ENCODE measurements at regions not wholly inside any gene's neighbourhood (a gene's known extent, or its start where the extent isn't known, plus 50 kb on each side); places are given as distances from the start of the nearest gene placed in this dataset.
"Not testable (repeated sequence)": the region's sequence is repeated elsewhere in the genome, so short reads cannot be mapped to it uniquely, and the experiment has no call there.

DNA sequence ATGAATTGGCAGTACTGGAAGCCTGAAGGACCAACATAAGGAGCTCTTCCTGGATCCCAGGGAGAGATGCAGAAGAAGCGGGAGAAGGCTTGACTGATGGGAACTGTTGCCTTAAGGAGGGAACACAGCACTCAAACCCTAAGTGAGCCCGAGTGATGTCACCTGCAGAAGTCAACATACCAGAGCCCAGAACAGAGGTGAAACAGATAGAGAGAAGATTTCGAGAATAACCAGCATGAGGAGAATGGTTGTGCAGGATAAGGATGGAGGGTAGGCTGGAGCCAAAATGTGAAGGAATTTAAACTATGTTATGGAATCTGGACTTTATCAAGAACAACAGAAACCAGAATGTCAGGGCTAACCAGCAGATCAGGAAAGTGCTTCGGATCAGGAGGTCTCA, 463.1 kb upstream of the DDX18 start:
- in situ Hi-C loops (cut with MboI; ENCODE audit: low sequenced_read_pairs, unreplicated experiment) = no loop called here
- no peak for DNase-seq (ENCODE audit: low spot score)
- TF ChIP-seq, protein P1, sequence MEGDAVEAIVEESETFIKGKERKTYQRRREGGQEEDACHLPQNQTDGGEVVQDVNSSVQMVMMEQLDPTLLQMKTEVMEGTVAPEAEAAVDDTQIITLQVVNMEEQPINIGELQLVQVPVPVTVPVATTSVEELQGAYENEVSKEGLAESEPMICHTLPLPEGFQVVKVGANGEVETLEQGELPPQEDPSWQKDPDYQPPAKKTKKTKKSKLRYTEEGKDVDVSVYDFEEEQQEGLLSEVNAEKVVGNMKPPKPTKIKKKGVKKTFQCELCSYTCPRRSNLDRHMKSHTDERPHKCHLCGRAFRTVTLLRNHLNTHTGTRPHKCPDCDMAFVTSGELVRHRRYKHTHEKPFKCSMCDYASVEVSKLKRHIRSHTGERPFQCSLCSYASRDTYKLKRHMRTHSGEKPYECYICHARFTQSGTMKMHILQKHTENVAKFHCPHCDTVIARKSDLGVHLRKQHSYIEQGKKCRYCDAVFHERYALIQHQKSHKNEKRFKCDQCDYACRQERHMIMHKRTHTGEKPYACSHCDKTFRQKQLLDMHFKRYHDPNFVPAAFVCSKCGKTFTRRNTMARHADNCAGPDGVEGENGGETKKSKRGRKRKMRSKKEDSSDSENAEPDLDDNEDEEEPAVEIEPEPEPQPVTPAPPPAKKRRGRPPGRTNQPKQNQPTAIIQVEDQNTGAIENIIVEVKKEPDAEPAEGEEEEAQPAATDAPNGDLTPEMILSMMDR (IDR thresholded peaks at IDR 0.05; ENCODE audit: borderline replicate concordance, control extremely low read depth, extremely low read depth, insufficient read depth, missing control alignments) = no peak

DNA sequence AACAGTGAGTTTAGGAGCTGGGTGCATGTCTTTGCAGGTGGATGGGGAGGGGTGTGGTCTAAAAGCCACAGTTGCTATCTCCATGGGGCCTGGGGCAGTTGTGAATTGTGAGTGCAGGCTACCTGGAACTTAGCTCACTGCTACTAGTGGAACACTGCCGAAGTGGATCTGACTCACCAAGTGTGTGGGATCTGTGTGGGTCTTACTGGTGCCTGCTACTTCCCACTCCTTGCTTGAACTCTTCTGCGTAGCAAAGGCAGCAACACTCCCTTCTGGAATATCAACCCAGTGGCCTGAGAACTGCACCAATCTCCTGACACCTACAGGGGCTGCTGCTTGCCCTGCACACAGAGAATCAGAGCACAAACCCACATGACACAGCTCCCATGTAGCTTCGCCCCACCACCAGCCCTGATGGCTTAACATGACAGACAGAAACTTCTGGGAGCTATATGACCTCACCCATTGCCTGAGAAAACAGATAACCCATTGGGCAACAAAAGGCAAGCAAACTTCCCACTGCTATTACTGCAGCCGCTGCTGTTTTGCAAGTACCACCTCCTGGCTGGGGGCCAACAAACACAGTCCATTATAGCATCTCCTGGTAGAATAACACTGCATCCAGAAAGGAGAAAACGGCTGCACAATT, 455.1 kb upstream of the DDX18 start:
- TF ChIP-seq, protein P1 (IDR thresholded peaks at IDR 0.05; ENCODE audit: borderline replicate concordance, control extremely low read depth, extremely low read depth, insufficient read depth, missing control alignments) = no peak
- in situ Hi-C loops (cut with MboI; ENCODE audit: low sequenced_read_pairs, unreplicated experiment) = no loop called here
- DNase-seq (ENCODE audit: low spot score) = no peak

DNA sequence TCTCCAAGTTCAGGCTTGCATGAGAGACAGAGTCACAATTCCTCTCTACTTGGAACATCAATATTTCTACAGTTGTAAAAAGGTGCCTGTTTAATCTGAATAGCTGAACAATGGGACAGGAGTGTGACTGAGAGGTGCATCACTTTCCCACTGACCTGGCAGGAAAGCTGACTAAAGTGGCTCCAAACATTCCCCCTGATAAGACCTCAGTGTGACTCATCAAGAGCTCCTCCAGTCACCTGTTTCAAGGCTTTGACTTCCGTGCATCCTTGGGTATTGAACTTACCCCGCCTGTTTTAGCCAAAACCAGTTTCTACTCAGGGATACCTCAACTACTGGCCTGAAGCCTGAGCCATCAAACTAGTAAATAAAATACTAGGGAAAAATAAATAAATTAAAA, 453.9 kb upstream of the DDX18 start:
- no peak for DNase-seq (ENCODE audit: low spot score)
- TF ChIP-seq, protein P1 (IDR thresholded peaks at IDR 0.05; ENCODE audit: borderline replicate concordance, control extremely low read depth, extremely low read depth, insufficient read depth, missing control alignments) = no peak
- in situ Hi-C loops (cut with MboI; ENCODE audit: low sequenced_read_pairs, unreplicated experiment) = no loop called here

DNA sequence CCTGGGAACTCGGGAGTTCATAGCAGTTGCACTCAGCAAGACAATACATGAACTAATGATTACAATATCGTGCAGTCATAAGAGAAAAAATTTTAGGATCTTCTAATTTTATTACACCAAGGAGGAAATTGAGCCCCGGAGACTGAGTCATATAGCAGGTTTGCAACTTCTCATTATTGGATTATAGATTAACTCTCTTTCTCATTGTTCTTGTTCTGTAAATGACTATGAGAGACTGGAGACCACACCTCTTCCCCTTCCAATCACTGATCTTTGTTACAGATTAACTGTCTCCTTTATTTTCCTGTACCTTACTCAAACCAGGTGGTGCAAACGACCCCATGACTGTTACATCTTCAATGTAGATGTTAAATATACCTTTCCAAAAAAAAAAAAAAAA, 435.8 kb upstream of the DDX18 start:
- no peak for DNase-seq (ENCODE audit: low spot score)
- in situ Hi-C loops (cut with MboI; ENCODE audit: low sequenced_read_pairs, unreplicated experiment) = no loop called here
- TF ChIP-seq, protein P1 (IDR thresholded peaks at IDR 0.05; ENCODE audit: borderline replicate concordance, control extremely low read depth, extremely low read depth, insufficient read depth, missing control alignments) = no peak

DNA sequence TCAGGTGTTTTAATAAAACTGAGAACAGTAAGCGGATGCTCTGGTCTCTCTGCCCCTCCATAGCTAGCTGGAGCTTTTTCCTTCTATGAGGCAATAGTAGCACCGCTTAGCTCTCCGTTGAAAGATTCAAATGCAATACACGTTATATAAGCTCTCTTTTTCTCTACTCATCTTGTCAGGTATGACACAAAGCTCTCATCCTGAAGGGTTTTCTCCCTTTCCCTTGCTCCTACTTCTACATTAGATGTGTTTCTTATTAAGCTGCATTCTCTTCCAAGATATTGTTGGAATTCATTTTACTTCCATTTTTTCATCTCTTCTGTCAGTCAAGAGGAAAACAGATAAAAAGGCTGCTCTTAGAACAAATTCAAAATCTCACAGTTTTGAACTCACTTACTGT, 434.6 kb upstream of the DDX18 start:
- TF ChIP-seq, protein P1 (IDR thresholded peaks at IDR 0.05; ENCODE audit: borderline replicate concordance, control extremely low read depth, extremely low read depth, insufficient read depth, missing control alignments) = no peak
- in situ Hi-C loops (cut with MboI; ENCODE audit: low sequenced_read_pairs, unreplicated experiment) = no loop called here
- DNase-seq (ENCODE audit: low spot score) = no peak

DNA sequence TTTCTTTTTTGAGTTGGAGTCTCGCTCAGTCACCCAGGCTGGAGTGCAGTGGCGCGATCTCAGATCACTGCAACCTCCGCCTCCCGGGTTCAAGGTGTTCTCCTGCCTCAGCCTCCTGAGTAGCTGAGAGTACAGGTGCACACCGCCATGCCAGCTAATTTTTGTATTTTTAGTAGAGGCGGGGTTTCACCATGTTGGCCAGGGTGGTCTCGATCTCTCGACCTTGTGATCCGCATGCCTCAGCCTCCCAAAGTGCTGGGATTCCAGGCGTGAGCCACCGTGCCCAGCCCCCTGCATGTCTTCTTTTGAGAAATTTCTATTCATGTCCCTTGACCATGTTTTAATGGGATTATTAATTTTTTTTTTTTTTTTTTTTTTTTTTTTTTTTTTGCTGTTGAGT, 430.5 kb upstream of the DDX18 start:
- in situ Hi-C loops (cut with MboI; ENCODE audit: low sequenced_read_pairs, unreplicated experiment); DNase-seq (ENCODE audit: low spot score): not testable (repeated sequence)

DNA sequence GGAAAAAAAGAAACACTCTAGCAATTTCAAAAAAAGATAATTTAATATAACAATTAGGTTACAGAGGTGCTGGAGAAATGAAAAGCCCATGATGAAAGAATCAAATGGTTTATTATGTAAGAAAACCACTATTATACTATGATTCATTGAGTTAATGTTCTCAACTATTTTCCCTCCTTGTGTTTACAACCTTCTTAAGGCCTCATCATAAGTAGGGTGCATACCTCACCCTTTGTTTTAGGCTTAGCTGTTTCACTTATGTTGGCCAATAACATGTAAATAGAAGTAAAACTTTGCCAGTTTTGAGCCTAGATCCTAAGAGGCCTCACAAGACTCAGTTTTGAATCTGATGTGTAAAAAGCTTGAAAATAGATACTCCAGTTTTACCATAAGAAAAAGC, 418.3 kb upstream of the DDX18 start:
- no peak for DNase-seq (ENCODE audit: low spot score)
- in situ Hi-C loops (cut with MboI; ENCODE audit: low sequenced_read_pairs, unreplicated experiment) = no loop called here
- TF ChIP-seq, protein P1 (IDR thresholded peaks at IDR 0.05; ENCODE audit: borderline replicate concordance, control extremely low read depth, extremely low read depth, insufficient read depth, missing control alignments) = no peak

Measured in GM13976 (cell line).